NCI-H2029 (cell line): ENCODE measurements at regions not wholly inside any gene's neighbourhood (a gene's known extent, or its start where the extent isn't known, plus 50 kb on each side); places are given as distances from the start of the nearest gene placed in this dataset.
"Not testable (repeated sequence)": the region's sequence is repeated elsewhere in the genome, so short reads cannot be mapped to it uniquely, and the experiment has no call there.

Experiments
- DNase-seq: peaks from one replicate; lab custom pipeline; 2025; lab: John Stamatoyannopoulos, UW

DNA sequence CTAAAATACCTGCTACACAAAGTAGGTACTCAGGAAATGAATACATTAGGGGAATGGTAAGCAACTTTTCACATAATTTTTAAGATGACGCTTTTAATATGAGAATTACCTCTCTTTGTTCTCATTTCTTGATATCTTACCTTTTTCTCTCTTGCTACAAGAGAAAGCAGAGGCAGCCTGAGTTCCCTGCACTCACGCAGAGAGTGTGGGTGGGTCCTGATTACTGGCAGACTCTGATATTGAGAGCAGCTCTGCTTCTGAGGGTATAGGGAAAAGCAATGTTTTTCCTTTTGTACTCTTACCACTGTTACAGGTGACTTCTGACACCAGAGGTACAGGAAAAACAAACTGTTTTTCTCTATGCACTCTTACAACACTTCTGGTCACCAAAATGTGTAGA lies 420.2 kb upstream of the TMTC1 start:
- no peak for DNase-seq

DNA sequence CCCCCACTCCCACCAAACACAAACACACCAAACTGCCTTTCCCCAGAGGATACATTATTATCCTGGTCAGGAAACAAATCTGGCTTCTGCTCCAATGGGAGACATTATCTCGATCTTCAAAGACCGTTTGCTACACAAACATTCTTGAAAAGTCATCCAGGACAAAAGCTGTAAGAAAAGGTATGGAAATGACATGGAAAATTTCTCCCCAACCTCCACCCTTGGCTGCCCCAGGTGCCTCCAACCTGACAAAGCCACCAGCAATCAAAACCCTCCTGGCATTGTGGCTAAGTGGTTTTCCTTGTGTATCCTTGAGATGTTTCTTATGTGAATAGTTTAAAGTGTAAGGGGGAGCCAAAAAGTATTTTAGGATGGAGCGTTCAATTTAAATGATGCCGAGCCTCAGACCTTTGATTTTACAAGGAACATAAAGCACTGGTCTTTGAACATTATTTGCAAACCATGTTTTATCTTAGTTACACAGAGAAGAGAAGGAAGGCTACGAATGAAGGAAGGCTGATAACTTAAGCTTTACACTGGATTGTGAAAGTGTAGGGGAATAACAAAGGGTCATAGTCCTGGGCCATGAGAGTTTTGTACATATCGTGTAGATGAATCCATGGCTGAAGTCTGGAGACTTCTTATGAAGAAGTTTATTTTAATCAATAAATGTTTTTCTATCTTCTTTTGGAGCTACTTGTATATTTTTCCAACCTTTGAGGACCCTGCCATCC lies 418.9 kb upstream of the TMTC1 start:
- no peak for DNase-seq

DNA sequence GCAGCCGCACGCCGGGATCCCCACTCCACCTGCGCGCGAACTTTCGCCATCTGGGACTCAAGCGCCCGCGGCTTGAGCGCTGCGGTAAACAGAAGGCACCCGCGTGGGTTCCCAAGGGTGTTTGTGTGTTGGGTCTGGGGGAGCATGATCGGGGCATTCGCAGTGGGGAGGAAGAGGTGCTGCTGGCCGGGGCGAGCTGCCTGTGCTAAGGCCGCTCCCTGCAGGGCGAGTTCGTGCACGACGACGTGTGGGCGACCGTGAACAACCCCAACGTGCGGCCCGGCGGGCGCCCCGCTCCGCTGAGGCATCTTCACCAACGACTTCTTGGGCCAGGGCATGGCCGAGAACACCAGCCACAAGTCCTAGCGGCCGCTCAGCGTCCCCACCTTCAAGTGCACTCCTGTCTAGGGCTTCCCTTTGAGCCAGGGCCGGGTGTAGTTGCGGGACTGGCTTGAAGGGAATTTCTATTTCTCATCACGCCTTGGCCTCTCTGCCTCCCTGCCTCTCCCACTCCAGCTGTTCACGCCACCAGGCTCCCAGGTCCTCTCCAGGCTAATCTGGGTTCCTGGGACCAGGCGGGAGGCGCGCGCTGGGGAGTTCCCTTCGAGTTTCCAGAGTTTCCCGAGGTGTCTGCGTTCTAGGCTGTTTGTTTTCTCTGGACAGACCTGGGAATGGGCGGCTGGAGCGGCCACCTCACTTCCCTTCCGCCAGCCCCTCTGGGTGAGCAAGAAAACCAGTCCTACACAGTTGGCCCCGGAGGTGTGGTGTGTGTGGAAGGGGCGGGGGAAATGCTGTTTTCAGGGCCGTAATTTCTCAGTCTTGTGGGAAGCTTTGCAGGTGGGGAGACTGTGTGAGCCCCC lies 417.8 kb upstream of the TMTC1 start:
- no peak for DNase-seq

DNA sequence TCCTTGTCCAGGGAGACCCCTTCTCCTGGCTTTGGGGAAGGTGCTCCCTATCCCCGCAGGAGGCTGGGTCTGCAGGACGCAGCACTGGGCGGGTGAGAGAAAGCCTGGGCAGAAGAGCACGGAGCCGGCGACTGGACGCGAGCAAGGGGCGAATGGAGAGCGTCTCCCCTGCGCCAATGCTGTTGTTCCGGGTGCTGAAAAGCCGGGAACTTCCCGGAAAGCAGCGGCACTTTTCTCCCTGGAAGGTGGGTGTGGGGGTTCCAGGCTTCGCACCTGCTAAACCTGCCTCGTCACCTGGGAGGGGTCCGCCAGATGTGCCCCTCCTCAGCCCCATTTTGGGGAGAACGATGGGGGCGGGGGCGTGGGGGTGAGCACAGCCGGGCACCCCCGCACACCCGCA lies 417.1 kb upstream of the TMTC1 start:
- DNase-seq, result no peak

DNA sequence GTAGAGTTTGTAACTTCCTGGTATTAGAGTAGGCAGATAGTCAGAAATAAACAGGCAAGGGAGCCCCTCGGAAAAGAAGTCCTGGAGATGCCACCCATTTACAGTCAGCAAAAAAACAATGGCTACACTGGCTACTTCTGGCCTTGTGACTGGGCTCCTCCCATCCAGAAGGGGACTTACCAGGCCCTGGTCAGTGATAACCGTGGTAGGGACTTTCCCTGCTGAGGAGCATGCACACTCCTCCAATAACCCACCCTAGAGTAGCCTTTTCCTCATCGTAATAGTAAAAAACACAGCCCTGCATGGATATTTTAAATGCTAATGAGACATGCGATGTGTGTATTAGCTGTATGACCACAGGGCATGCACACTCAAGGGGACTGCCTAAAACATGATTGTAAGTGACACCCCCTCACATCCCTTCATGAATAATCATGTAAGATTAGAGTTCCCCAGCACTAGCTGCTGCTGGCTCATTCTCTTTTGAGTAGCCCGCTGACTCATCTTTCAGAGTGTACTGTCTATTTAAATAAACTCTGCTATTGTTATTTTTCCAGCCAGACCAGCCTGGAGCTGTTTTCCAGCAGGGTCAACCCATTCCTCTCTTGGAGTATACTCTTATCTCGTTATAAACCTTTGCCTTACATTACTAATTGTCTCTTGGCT lies 413.8 kb upstream of the TMTC1 start:
- DNase-seq, result peak; percentile 9

DNA sequence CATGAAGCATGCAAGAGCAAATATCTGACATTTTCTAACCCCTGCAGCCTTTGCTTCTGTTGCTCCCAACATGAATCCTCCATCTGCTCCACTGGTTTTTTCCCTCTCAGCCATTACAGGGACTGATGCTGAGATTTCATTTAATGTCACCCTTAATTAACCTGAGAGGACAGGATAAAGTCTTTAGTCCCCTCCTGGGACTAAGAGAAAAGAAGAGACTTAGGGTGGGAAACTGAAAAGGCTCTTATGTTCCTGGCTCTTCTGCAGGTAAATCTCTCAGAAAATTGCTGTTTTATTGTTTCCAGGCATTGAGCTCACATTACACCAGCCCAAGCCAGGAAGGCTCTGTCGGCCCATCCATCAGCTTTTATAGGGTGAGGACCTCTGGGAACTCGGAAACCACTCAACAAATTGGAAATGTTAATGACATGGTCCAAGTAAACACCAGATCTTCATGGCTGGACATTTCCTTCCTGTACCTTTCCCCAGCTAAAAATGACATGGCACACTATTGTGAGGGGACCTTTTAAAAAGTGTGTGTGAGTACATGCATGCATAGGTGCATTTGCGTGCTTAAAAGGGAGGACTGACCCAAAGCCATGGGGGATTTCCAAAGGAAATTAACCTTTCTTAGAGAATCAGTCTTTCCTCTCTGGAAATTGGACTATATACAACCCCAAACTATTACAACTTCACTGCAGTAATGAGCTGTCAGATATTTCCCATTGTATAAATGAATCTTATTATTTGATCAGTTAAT lies 408.1 kb upstream of the TMTC1 start:
- no peak for DNase-seq

DNA sequence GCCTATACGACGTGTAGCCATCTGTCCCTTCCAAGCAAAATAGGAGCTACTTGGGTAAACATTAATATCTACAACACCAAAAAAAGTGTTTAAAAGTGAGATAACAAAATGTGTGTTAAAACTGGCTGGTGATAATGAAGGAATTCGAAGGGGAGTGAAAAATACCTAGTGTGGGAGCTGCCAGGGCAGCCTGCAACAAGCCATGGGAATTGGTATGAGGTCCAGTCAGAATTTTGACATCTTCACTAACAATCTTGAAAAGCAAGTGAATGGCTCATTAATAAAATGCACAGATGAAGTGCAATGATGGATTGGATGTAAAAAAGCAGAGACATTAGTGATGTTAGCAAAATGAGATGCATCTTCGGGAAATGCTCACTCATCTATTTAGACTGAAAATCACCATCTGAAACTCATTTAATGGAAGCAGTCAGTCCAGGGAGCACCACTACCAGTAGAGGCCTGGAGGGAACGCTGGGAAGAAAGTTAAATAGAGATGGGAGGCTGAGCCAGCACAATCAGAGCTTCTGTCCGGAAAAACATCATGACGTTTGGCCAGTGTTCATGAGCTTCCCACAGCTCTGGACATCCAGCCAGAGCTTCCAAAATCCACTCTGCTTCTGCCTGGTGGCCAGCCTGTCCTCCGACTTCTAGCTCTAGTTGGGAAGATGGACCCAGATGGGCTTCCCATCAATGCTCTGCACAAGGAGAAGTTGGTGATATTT lies 405.0 kb upstream of the TMTC1 start:
- no peak for DNase-seq

DNA sequence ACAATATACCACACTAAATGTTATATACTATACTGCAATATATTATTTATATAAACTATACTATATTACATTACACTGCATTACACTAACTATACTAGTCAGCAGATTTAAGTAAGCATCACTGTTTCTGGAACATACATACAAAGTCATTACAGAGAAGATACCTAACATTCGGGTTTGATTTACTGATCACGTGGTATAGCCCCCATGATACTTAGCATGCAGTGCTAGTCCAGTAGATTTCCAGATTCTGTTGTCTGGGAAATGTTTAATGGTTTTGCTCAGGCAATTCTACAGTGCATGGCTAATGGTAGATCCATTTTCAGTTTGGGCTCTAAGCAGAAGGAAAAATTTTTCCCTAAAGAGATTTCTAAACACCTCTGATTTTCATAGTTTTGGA lies 403.7 kb upstream of the TMTC1 start:
- no peak for DNase-seq

DNA sequence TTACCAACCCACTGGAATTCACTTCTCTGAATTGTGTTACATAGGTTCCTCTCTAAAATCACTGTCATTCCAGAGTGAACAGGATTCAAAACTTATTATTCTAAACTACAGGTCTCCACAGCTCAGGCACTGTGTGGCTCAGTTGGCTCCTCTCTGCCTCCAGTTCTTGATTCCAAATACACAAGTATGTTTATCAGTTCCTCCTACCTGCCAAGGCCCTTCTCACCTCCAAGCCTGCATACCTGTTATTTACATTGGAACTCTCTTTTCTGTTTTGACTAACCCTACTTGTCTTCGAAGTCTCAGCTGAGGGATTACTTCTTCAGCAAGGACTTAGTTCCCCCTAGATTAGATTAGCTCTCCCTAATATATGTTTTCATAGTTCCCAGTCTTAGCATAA lies 397.6 kb upstream of the TMTC1 start:
- no peak for DNase-seq

DNA sequence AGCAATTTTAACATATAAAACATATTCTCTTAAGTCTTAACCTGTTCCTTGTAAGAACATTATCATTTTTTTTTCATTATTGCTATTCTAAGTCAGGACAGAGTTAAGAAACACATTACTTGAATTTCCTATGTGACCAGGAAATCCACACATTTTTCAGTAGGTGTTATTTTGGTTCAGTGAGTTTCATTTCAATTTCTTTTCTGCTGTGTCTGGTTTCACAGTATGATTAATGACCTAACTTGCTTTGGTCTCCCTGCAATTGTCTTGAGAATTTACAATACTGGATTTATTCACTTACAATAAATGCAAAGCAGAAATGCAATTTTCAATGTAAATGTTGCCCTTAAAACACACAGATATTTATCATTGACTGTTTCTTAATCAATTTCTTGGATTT lies 396.9 kb upstream of the TMTC1 start:
- DNase-seq, result no peak

DNA sequence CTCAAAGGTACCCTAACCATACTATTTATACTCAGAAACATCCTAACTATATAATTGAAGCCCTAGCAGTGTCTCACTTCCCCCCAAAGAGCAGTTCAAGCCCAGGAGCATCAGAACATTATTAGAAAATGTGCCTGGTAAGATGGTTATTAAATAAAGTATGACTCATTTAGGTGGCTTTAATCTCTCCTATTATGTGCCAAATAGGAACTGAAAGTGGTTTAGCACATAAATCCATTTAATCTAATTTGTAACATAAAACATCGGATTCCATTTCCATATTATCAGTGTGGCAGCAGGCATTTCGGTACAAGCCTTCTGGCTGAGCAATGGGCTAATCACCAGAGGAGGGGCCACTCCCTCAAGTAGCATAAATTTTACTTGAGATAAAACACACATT lies 395.2 kb upstream of the TMTC1 start:
- no peak for DNase-seq

DNA sequence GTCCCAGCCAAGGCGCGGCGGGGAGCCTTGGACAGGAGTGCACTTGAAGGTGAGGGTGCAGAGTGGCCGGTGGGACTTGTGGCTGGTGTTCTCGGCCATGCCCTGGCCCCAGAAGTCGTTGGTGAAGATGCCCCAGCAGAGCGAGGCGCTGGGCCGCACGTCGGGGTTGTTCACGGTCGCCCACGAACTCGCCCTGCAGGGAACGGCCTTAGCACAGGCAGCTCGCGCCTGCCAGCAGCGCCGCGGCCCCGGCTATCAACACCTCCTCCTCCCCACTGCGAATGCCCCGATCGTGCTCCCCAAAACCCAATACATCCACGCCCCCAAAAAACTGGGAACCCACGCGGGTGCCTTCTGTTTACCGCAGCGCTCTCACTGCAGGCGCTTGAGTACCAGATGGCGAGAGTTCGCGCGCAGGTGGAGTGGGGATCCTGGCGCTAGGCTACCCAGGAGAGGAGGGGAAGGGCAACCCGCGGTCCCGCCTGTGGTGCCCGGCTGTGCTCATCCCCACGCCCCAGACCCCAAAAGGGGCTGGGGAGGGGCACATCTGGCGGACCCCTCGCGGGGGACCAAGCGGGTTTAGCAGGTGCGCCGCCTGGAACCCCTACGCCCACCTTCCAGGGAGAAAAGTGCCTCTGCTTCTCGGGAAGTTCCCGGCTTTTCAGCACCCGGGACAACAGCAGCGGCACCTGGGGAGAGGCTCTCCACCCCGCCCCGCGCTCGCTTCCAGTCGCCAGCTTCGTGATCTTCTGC lies 386.3 kb upstream of the TMTC1 start:
- DNase-seq, result no peak

DNA sequence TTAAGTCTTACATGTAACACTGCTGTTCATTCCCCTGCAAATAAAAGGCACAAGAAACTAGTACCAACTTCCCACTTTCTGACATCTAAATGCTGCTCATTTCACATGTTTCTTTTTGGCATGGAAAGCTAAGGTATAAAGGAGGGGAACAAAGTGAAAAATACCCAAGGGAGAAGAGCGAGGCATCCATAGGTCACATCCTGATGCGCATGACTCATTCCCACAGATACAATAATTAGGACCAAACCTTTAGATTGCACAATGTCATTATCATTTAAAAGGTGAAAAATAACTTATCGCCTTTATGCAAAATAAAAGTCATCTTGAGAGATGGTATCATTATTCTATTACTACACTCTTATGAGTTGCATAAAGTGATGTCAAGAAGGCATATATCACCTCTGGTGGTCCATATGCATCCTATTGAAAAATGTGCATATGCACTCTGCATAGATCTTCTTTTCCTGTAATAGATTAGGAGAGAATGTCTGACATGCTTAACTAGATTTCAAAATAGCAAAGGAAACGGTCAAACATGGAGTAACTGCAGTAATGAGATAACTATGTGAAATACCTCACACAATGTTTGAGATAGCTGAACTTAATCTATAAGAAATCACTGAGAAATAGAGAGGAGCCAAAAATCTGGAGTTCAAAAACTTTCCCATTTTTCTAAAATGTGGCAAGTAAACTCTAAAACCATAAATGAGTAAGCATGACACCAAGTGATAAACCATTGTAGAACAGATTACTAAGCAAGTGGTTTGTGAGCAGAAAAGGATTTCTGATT lies 382.5 kb upstream of the TMTC1 start:
- DNase-seq, result no peak

DNA sequence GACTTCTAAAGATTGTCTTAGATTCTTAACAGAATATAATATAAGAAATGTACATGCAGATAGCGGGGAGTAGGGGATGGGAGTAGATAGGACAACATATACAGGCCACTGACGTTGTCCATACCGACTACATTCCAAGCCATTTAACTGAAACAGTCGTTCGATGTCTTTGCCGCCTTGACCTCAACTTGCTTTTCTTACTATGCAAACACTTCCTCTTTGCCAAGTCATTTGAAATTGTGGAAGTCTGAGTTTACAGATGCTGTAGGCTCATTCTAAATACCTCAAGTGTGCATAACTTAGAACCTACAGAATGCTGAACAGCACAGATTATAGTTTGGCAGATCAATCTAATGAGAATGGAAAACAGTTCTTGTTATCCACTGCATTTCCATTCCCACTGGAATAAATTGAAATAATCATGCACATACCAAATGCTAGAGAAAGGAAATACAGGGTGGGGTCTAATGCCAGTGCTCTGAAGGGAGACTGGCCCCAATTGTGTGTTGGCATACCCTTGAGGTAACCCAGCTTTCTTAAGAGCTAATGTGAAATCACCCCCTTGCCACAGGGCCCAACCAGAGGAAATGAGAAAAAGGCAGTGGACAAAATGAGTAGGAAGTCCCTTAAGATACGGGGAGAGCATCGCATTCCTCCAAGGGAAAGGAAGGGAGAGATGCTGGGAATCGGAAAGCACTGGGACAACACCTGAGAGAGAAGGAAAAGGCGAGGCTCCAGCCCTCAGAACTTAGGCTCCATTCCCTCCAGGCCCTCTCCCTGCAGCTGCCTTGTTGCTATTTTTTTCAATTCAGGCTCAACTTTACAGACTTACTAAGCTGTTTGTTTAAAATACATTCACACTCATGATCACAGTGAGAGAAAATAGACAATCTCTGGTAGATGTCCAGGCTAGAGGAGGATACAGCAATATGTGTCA lies 380.9 kb upstream of the TMTC1 start:
- DNase-seq, result no peak

DNA sequence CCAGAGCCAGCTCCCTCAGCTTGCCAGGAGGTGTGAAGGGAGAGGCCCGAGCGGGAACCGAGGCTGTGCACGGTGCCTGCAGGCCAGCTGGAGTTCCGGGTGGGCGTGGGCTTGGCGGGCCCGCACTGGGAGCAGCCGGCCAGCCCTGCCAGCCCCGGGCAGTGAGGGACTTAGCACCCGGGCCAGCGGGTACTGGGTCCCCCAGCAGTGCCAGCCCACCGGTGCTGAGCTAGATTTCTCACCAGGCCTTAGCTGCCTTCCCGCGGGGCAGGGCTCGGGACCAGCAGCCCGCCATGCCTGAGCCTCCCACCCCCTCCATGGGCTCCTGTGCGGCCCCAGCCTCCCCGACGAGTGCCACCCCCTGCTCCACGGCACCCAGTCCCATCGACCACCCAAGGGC lies 373.1 kb upstream of the TMTC1 start:
- DNase-seq, result not testable (repeated sequence)

DNA sequence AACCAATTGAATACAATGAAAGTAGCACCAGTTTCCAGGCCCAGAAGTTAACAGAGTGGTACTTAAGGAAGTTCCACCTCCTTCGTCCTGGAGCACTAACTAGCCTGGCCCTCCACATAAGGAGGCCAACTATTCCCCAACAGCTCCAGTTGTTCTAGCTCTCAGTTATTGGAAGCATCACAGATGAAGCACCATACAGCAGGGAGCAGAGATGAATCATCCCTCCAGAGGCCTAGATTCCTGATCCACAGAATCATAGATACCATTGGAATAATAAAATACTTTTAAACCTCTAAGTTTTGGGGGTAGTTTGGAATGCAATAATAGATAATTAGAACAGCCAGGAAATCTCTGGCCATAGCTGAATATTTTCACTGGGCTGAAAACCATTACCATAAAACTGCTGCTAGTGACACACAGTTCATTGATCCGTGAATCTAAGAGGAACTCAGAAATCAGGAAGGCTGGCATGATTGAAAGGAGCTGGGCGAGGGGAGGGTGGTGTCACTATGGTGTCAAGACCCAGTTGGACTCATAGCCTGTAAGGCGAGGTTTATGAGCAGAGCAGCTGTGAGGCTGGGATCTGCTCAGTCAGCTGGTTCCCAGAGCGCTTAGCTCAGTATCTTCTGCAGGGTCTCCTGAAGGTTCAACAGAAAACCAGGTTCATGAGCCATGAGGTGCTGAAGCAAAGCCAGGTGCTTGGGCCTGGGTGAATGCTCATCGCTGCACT lies 371.4 kb upstream of the TMTC1 start:
- DNase-seq, result no peak

DNA sequence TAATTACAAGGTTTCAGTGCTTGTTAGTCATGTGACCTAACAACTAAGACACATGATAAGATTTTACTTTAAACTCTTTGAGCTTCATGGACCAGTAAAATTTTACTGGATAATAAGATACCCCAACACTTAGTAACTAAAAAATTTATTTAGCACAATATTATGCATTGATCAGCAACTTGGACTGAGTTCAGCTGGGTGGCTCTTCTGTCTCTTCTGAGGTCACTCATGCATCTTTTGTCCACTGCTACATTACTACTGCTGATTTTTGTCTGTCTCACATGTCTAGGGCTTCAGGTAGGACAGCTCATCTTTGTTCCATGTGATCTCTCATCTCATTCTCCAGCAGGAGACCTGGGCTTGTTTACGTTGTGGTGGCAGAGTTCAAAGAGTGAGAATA lies 370.2 kb upstream of the TMTC1 start:
- DNase-seq, result no peak

DNA sequence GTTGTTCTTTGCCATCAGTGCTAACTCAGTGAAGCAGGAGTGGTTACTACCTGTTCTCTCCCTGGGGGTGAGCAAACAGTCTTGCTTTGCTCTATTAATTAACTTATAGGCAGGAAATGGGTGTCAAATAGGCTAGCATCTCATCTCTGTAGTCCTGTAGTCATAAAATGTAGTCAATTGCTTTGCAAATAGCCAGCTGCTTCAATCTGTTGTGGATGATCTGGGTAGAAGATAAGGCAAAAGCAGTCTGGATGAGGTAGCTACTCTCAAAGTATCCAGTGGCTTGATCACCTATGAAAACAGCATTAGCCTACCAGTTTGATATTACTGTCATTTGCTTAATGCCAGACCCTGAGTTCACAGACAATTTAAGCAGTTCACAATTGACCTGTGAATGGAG lies 369.0 kb upstream of the TMTC1 start:
- peak; percentile 83 for DNase-seq
